ENCODE measurements at regions not wholly inside any gene's neighbourhood (a gene's known extent, or its start where the extent isn't known, plus 50 kb on each side); places are given as distances from the start of the nearest gene placed in this dataset.

DNA sequence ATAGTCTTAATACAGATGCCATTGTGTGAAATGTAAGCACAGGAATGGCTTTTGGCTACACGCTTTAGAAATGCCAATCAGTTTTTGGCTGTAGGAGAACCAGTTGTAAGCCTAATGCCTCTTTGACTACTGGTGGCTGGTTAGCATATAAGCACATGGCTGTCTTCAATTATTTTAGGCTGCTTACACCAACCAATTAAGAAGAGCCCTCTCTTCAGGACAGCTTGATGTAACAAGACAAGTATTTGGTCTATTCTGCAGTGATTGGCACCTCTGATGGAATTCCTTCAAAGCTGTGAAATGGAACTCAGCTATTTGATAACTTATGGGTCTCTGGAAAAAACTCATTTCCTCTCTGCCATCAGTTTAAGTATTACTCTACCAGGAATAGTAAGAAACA is 680.1 kb upstream of the FSHR start:
- no peak for DNase-seq (ENCODE audit: low read depth)
- TF ChIP-seq, protein P1, sequence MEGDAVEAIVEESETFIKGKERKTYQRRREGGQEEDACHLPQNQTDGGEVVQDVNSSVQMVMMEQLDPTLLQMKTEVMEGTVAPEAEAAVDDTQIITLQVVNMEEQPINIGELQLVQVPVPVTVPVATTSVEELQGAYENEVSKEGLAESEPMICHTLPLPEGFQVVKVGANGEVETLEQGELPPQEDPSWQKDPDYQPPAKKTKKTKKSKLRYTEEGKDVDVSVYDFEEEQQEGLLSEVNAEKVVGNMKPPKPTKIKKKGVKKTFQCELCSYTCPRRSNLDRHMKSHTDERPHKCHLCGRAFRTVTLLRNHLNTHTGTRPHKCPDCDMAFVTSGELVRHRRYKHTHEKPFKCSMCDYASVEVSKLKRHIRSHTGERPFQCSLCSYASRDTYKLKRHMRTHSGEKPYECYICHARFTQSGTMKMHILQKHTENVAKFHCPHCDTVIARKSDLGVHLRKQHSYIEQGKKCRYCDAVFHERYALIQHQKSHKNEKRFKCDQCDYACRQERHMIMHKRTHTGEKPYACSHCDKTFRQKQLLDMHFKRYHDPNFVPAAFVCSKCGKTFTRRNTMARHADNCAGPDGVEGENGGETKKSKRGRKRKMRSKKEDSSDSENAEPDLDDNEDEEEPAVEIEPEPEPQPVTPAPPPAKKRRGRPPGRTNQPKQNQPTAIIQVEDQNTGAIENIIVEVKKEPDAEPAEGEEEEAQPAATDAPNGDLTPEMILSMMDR (IDR thresholded peaks at IDR 0.05; ENCODE audit: control insufficient read depth, extremely low read depth, insufficient read depth): no peak
- H3K4me3 ChIP-seq (ENCODE audit: low read depth, low read length): no peak overlapping the region

DNA sequence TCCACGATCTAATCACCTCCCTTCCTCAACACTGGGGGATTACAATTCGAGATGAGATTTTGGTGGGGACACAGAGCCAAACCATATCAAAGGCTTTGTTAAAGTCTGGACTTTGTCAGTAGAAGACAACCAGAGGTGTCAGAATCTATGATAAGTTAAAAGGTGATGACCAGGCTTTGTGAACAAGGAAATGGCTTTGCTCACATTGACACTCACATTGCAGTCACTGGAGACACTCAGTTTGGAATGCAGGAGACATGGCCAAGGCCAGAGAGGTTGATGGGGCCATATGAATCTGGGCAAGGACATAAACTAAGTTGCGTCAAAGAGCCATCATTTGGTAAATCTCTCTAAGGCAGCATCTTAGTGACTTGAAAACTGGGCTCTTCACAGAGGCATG is 678.2 kb upstream of the FSHR start:
- no peak for DNase-seq (ENCODE audit: low read depth)

GRCh38 chr2:49831698-49832367 is 677.5 kb upstream of the FSHR start:
- TF ChIP-seq, protein P1 (IDR thresholded peaks at IDR 0.05; ENCODE audit: control insufficient read depth, extremely low read depth, insufficient read depth): no peak
- DNase-seq (ENCODE audit: low read depth): no peak
- H3K4me3 ChIP-seq (ENCODE audit: low read depth, low read length): no peak overlapping the region

More for the DNA sequence above, 678.2 kb upstream of the FSHR start:
- TF ChIP-seq, protein P1 (IDR thresholded peaks at IDR 0.05; ENCODE audit: control insufficient read depth, extremely low read depth, insufficient read depth): no peak
- H3K4me3 ChIP-seq (ENCODE audit: low read depth, low read length): no peak overlapping the region

DNA sequence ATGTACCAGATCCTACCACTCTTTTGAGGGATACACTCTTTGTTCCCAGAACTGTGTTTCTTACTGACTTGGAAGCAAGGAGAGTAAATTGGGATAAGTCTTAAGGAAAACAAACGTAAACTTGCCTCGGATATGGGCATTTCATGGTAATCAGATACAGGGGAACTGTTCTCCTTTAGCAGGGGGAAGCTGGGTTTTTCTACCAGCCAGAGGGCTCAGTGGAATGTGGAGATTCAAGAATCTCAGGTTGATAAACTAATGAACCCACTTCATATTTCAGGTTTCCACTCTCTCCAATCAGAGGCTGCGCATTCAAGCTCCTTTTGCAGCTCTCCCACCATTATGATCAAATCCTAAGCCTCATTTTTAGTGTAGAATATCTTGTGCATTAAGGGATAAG is 676.5 kb upstream of the FSHR start:
- DNase-seq (ENCODE audit: low read depth): no peak
- TF ChIP-seq, protein P1 (IDR thresholded peaks at IDR 0.05; ENCODE audit: control insufficient read depth, extremely low read depth, insufficient read depth): no peak
- H3K4me3 ChIP-seq (ENCODE audit: low read depth, low read length): no peak overlapping the region

DNA sequence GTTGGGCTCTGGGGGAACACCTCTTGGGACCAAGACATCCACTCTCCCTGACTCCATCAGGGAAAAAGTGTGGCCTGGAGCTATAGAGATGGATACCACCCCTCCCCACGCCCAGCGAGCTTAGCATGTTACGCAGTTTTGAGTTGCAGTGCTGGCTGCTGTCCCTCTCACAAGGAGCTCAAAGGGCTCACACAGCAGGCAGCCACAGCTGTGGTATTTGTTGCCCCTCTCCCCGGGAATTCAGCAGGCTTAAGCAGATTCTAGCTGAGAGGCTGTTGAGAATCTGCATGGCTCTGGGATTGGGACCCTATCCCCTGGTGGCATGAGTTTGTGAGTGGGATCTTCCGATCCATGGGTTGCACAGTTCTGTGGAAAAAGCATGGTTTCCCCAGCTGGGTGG is 673.1 kb upstream of the FSHR start:
- H3K4me3 ChIP-seq (ENCODE audit: low read depth, low read length): no peak overlapping the region
- TF ChIP-seq, protein P1 (IDR thresholded peaks at IDR 0.05; ENCODE audit: control insufficient read depth, extremely low read depth, insufficient read depth): no peak
- no peak for DNase-seq (ENCODE audit: low read depth)

- TF ChIP-seq, protein P1 (IDR thresholded peaks at IDR 0.05; ENCODE audit: control insufficient read depth, extremely low read depth, insufficient read depth): no peak
- DNase-seq (ENCODE audit: low read depth): no peak
- no peak overlapping the region for H3K4me3 ChIP-seq (ENCODE audit: low read depth, low read length)
Observed at GRCh38 chr2:49813208-49813607, 658.9 kb upstream of the FSHR start.

- no peak overlapping the region for H3K4me3 ChIP-seq (ENCODE audit: low read depth, low read length)
- no peak for DNase-seq (ENCODE audit: low read depth)
- TF ChIP-seq, protein P1 (IDR thresholded peaks at IDR 0.05; ENCODE audit: control insufficient read depth, extremely low read depth, insufficient read depth): no peak
Observed at GRCh38 chr2:49812730-49813129, 658.4 kb upstream of the FSHR start.

Measured in LNCaP clone FGC (cell line).